ENCODE measurements at regions not wholly inside any gene's neighbourhood (a gene's known extent, or its start where the extent isn't known, plus 50 kb on each side); places are given as distances from the start of the nearest gene placed in this dataset.
A peak's percentile ranks its signal among the peaks of the same experiment; 100 is the strongest.
"Not testable (repeated sequence)": the region's sequence is repeated elsewhere in the genome, so short reads cannot be mapped to it uniquely, and the experiment has no call there.

GRCh38 chr5:104178829-104179456 lies 616.4 kb upstream of the NUDT12 start:
- DNase-seq: peak in 34 of 56 donors; percentile 1 to 61 (median 14)

- DNase-seq: no peak
These were observed 615.5 kb upstream of the NUDT12 start for GRCh38 chr5:104178066-104178465.

- no peak for DNase-seq
These were observed 615.1 kb upstream of the NUDT12 start for GRCh38 chr5:104177651-104178050.

- DNase-seq: no peak
These were observed 610.4 kb upstream of the NUDT12 start for GRCh38 chr5:104172976-104173375.

GRCh38 chr5:104171958-104172690 lies 609.5 kb upstream of the NUDT12 start:
- peak in 1 of 56 donors; percentile 1 for DNase-seq

GRCh38 chr5:104170926-104171325 lies 608.3 kb upstream of the NUDT12 start:
- no peak for DNase-seq

GRCh38 chr5:104146652-104147051 lies 584.1 kb upstream of the NUDT12 start:
- DNase-seq: no peak

GRCh38 chr5:104139840-104140239 lies 577.3 kb upstream of the NUDT12 start:
- DNase-seq: no peak

- DNase-seq: no peak
These were observed 567.7 kb upstream of the NUDT12 start for GRCh38 chr5:104130320-104130719.

GRCh38 chr5:104128348-104128747 lies 565.8 kb upstream of the NUDT12 start:
- no peak for DNase-seq

GRCh38 chr5:104126980-104127379 lies 564.4 kb upstream of the NUDT12 start:
- no peak for DNase-seq

GRCh38 chr5:104119529-104119928 lies 556.9 kb upstream of the NUDT12 start:
- no peak for DNase-seq

- DNase-seq: no peak
These were observed 549.0 kb upstream of the NUDT12 start for GRCh38 chr5:104111632-104112031.

- DNase-seq: no peak
These were observed 533.9 kb upstream of the NUDT12 start for GRCh38 chr5:104096451-104096850.

- no peak for DNase-seq
These were observed 532.9 kb upstream of the NUDT12 start for GRCh38 chr5:104095527-104095926.

- DNase-seq: no peak
These were observed 526.5 kb upstream of the NUDT12 start for GRCh38 chr5:104088876-104089778.

GRCh38 chr5:104084896-104085295 lies 522.3 kb upstream of the NUDT12 start:
- no peak for DNase-seq

GRCh38 chr5:104082754-104083153 lies 520.2 kb upstream of the NUDT12 start:
- DNase-seq: no peak

- no peak for DNase-seq
These were observed 518.6 kb upstream of the NUDT12 start for GRCh38 chr5:104081232-104081631.

- DNase-seq: no peak
These were observed 518.1 kb upstream of the NUDT12 start for GRCh38 chr5:104080646-104081175.

- DNase-seq: not testable (repeated sequence)
These were observed 517.5 kb upstream of the NUDT12 start for GRCh38 chr5:104079861-104080645.

Data from nucleus accumbens (tissue), 56 donors.